ENCODE measurements at regions not wholly inside any gene's neighbourhood (a gene's known extent, or its start where the extent isn't known, plus 50 kb on each side); places are given as distances from the start of the nearest gene placed in this dataset.

DNA sequence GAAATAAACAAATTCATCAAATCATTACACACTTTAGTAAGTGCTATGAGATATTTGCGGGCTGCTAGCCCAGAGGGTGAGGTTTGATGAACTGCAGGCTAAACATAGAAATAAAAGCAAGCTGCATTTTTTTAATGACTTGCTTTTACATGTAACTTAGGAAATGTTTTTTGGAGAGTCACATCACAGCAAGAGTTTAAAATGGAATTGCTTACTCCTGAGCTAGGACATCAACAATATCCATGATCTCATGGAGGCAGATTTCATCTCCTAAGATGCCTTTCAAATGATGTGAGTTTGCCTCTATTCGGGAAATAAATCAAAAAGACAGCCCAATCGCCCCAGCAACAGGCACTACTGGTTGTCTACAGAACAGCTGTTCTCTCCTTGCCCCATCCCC, 73.4 kb upstream of the CD44 start:
- TF ChIP-seq, protein P1, sequence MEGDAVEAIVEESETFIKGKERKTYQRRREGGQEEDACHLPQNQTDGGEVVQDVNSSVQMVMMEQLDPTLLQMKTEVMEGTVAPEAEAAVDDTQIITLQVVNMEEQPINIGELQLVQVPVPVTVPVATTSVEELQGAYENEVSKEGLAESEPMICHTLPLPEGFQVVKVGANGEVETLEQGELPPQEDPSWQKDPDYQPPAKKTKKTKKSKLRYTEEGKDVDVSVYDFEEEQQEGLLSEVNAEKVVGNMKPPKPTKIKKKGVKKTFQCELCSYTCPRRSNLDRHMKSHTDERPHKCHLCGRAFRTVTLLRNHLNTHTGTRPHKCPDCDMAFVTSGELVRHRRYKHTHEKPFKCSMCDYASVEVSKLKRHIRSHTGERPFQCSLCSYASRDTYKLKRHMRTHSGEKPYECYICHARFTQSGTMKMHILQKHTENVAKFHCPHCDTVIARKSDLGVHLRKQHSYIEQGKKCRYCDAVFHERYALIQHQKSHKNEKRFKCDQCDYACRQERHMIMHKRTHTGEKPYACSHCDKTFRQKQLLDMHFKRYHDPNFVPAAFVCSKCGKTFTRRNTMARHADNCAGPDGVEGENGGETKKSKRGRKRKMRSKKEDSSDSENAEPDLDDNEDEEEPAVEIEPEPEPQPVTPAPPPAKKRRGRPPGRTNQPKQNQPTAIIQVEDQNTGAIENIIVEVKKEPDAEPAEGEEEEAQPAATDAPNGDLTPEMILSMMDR (IDR thresholded peaks at IDR 0.05 in 2 of 3, conservative IDR thresholded peaks at IDR 0.05 in 1 of 3; ENCODE audit: borderline replicate concordance in 1 of 3, insufficient read depth in 1 of 3, low read depth in 2 of 3, low read length in 2 of 3): no peak
- TF ChIP-seq RAD21 (IDR thresholded peaks at IDR 0.05; ENCODE audit: low read depth) (no peak), SRF (IDR thresholded peaks at IDR 0.05; ENCODE audit: low read depth) (no peak), REST (IDR thresholded peaks at IDR 0.05; ENCODE audit: low read depth) (no peak), CEBPB (IDR thresholded peaks at IDR 0.05; ENCODE audit: low read depth) (no peak), POLR2A (IDR thresholded peaks at IDR 0.05; ENCODE audit: borderline replicate concordance, extremely low read depth, insufficient read depth, insufficient read length) (no peak), POLR2AphosphoS5 (IDR thresholded peaks at IDR 0.05; ENCODE audit: low read depth, low read length) (no peak), EZH2 (IDR thresholded peaks at IDR 0.05) (no peak)

Measured in HCT116 (cell line).